Right lobe of liver (tissue), 6 donors: ENCODE measurements at regions not wholly inside any gene's neighbourhood (a gene's known extent, or its start where the extent isn't known, plus 50 kb on each side); places are given as distances from the start of the nearest gene placed in this dataset.
A peak's percentile ranks its signal among the peaks of the same experiment; 100 is the strongest.

Experiments used
- ATAC-seq, 4 donors: fragments of 200-7000 bp; cut with Tn5 transposase; one replicate each; pipeline ENCODE4 v1.9.1; 2020; ENCODE audit warnings: mild to moderate bottlenecking in 4 of 4, moderate library complexity in 4 of 4
- DNase-seq, 3 donors: peaks; one replicate each; pipeline ENCODE4 v3.0.0-alpha.2; 2020
- H3K27ac ChIP-seq, 3 donors: fragments of 200-600 bp; one replicate each; pipeline ENCODE4 v1.8.0; 2022
- H3K27me3 ChIP-seq, 2 donors: fragments of 200-600 bp; one replicate each; pipeline ENCODE4 v1.8.0; 2022
- H3K36me3 ChIP-seq, 4 donors: fragments of 200-600 bp; sonication (generic) in 1 of 4; one replicate each; pipeline versions ENCODE4 v1.5.1 to v1.8.0; 2017 to 2022; ENCODE audit warnings: control low read depth in 1 of 4
- H3K4me1 ChIP-seq, 4 donors: fragments of 200-600 bp; sonication (generic) in 1 of 4; one replicate each; pipeline versions ENCODE4 v1.5.1 to v1.8.0; 2017 to 2022; ENCODE audit warnings: control low read depth in 1 of 4
- H3K4me3 ChIP-seq, 3 donors: fragments of 200-600 bp; one replicate each; pipeline ENCODE4 v1.8.0; 2022
- H3K9me3 ChIP-seq, 4 donors: fragments of 200-600 bp; sonication (generic) in 1 of 4; one replicate each; pipeline versions ENCODE4 v1.5.1 to v1.8.0; 2017 to 2022; ENCODE audit warnings: control low read depth in 1 of 4
- CTCF ChIP-seq, 4 donors: fragments of 200-600 bp in 3 of 4; fragments of 450-650 bp in 1 of 4; IDR thresholded peaks; one replicate each; pipeline versions ENCODE4 v1.5.1 to v1.8.0; 2016 to 2022; ENCODE audit warnings: antibody characterized with exemption in 4 of 4, mild to moderate bottlenecking in 2 of 4
- POLR2A ChIP-seq: fragments of 450-650 bp; IDR thresholded peaks from one replicate; pipeline ENCODE4 v1.6.1; 2017; ENCODE audit warnings: antibody characterized with exemption, mild to moderate bottlenecking
- WGBS: methylation state at CpG from one replicate; pipeline ENCODE4 v1.1.6; 2018; ENCODE audit warnings: low coverage, low lambda C conversion rate; ENCODE audit not compliant: insufficient coverage; ENCODE audit errors: missing lambda C conversion rate; 5-methylcytosine and 5-hydroxymethylcytosine counted together
- intact Hi-C, 2 donors: fragments of 100-400 bp; cut with DNase I; formaldehyde crosslinking; loops; one replicate each; pipeline versions ENCODE4 v1.11.2 to v1.14.1; 2022
- donor health status: DM: no; HTN: yes; CAD: no.
- donor health status: DM: no; HTN: no; CAD: no.
- donor health status: DM: no; HTN: no; CAD: no.
- donor health status: DM: no; HTN: yes; CAD: no.
- donor health status: DM: no; HTN: yes; CAD: no.

GRCh38 chr11:10931761-10932670 lies 74.2 kb upstream of the ZBED5 start:
- Histone ChIP-seq H3K9me3 (no peaks in the 10 kb centered on the region), H3K27me3 (no peaks in the 10 kb centered on the region), H3K4me1 (peaks cover 0 to 17% (median 3%) of the 10 kb centered on the region in 4 donors), H3K36me3 (no peaks in the 10 kb centered on the region), H3K27ac (peak overlapping the region in 1 of 3 donors; percentile 31), H3K4me3 (peak overlapping the region; percentile 51 to 68 (median 57))
- ATAC-seq (peak; percentile 2 to 22 (median 10)), DNase-seq (no peak)
- TF ChIP-seq CTCF (IDR thresholded peaks at IDR 0.05) (no peak), POLR2A (no peak)
- intact Hi-C loops, result loop anchor here (5.0 to 10.0 kb wide), 2 partner anchors 83 to 90 kb away; no protein-coding TSS in a partner anchor
- WGBS, result 38% methylated on average over 13 of the region's 14 CpGs

GRCh38 chr11:10930972-10931760 lies 73.3 kb upstream of the ZBED5 start:
- peak; percentile 49 to 57 (median 53) for DNase-seq

GRCh38 chr11:10930224-10930971 lies 72.5 kb upstream of the ZBED5 start:
- no peaks in the 10 kb centered on the region for H3K27me3 ChIP-seq
- H3K9me3 ChIP-seq, result no peaks in the 10 kb centered on the region
- H3K4me1 ChIP-seq, result peaks cover 0 to 17% (median 3%) of the 10 kb centered on the region in 4 donors
- DNase-seq (no peak), ATAC-seq (peak; percentile 4 to 20 (median 12))
- WGBS, result 17% methylated on average over 18 of the region's 35 CpGs
- intact Hi-C loops, result loop anchor here (5.0 to 10.0 kb wide), 2 partner anchors 84 to 92 kb away; no protein-coding TSS in a partner anchor
- H3K27ac ChIP-seq, result peak overlapping the region in 2 of 3 donors; percentile 31 to 43
- H3K36me3 ChIP-seq, result no peaks in the 10 kb centered on the region
- TF ChIP-seq CTCF (IDR thresholded peaks at IDR 0.05), result no peak
- TF ChIP-seq POLR2A, result no peak
- peak overlapping the region; percentile 51 to 68 (median 57) for H3K4me3 ChIP-seq

More at GRCh38 chr11:10930972-10931760, 73.3 kb upstream of the ZBED5 start:
- Histone ChIP-seq H3K27me3 (no peaks in the 10 kb centered on the region), H3K9me3 (no peaks in the 10 kb centered on the region), H3K4me3 (peak overlapping the region; percentile 51 to 68 (median 57)), H3K27ac (peak overlapping the region; percentile 17 to 43 (median 31)), H3K36me3 (no peaks in the 10 kb centered on the region), H3K4me1 (peaks cover 0 to 17% (median 3%) of the 10 kb centered on the region in 4 donors)
- TF ChIP-seq POLR2A (no peak), CTCF (IDR thresholded peaks at IDR 0.05) (no peak)
- ATAC-seq, result peak; percentile 46 to 56 (median 53)
- WGBS, result under 1% methylated on average over 36 of the region's 69 CpGs
- intact Hi-C loops, result loop anchor here (5.0 to 10.0 kb wide), 2 partner anchors 84 to 91 kb away; no protein-coding TSS in a partner anchor

- TF ChIP-seq POLR2A (no peak), CTCF (IDR thresholded peaks at IDR 0.05) (no peak)
- no peak overlapping the region for H3K27ac ChIP-seq
- WGBS, result 13% methylated on average over 1 of the region's 1 CpG
- intact Hi-C loops, result no loop called here
- no peak overlapping the region for H3K4me3 ChIP-seq
- peak; percentile 77 to 89 (median 84) for ATAC-seq
- no peaks in the 10 kb centered on the region for H3K9me3 ChIP-seq
- DNase-seq, result peak; percentile 42 to 74 (median 66)
- H3K4me1 ChIP-seq, result peaks cover 0 to 17% (median 0%) of the 10 kb centered on the region in 4 donors
- H3K27me3 ChIP-seq, result no peaks in the 10 kb centered on the region
- no peaks in the 10 kb centered on the region for H3K36me3 ChIP-seq
Measured at GRCh38 chr11:10927538-10927937, 69.7 kb upstream of the ZBED5 start.
